Left ventricle myocardium inferior (tissue), 1 donor: ENCODE measurements at regions not wholly inside any gene's neighbourhood (a gene's known extent, or its start where the extent isn't known, plus 50 kb on each side); places are given as distances from the start of the nearest gene placed in this dataset.
"Not testable (repeated sequence)": the region's sequence is repeated elsewhere in the genome, so short reads cannot be mapped to it uniquely, and the experiment has no call there.

Source experiments
- DNase-seq: peaks from one replicate; pipeline ENCODE4 v3.0.0-alpha.2; 2020
- H3K27ac ChIP-seq: fragments of 200-600 bp; replicated peaks from 2 replicates; pipeline ENCODE4 v1.8.0; 2021
- H3K27me3 ChIP-seq: fragments of 200-600 bp; 2 replicates; pipeline ENCODE4 v1.8.0; 2021; ENCODE audit warnings: low read depth
- H3K36me3 ChIP-seq: fragments of 200-600 bp; 2 replicates; pipeline ENCODE4 v1.8.0; 2021
- H3K4me1 ChIP-seq: fragments of 200-600 bp; 2 replicates; pipeline ENCODE4 v1.8.0; 2021
- H3K4me3 ChIP-seq: fragments of 200-600 bp; 2 replicates; pipeline ENCODE4 v1.8.0; 2021; ENCODE audit warnings: mild to moderate bottlenecking, moderate library complexity
- H3K9me3 ChIP-seq: fragments of 200-600 bp; replicated peaks from 2 replicates; pipeline ENCODE4 v1.8.0; 2021
- intact Hi-C: fragments of 100-400 bp; cut with micrococcal nuclease; formaldehyde crosslinking; loops from one replicate; pipeline ENCODE4 v1.11.0; 2022
- TF ChIP-seq, protein P1 (sequence below): fragments of 200-600 bp; IDR thresholded peaks from 2 replicates; pipeline ENCODE4 v1.8.0; 2021; ENCODE audit warnings: antibody characterized with exemption, mild to moderate bottlenecking, borderline replicate concordance
- donor health status: DM: no; HTN: yes; CAD: no; lungs with severe emphysema.

DNA sequence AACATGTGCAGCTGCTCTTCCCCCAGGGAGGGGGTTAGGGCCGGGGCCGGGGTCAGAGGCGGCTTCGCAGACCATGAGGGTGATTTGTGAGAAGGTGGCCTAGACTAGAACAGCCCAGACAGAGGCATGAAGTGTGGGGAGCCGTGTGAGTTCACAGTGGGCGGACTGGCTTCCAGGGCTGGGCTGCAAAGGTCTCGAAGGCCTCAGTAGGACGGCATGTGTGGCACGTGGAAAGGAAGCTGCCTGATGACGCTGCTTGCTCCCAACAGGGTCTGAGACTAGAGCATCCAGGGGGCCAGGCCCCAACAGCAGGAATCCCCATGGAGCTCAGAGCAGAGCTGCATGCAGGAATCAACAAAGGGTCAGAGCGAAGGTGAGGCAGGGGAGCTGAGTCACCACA, 111.5 kb upstream of the ZNF469 start:
- intact Hi-C loops, H3K9me3 ChIP-seq, H3K4me3 ChIP-seq, H3K27ac ChIP-seq, H3K36me3 ChIP-seq, DNase-seq, H3K27me3 ChIP-seq: not testable (repeated sequence)
- peaks cover 13% of the 10 kb centered on the region for H3K4me1 ChIP-seq

DNA sequence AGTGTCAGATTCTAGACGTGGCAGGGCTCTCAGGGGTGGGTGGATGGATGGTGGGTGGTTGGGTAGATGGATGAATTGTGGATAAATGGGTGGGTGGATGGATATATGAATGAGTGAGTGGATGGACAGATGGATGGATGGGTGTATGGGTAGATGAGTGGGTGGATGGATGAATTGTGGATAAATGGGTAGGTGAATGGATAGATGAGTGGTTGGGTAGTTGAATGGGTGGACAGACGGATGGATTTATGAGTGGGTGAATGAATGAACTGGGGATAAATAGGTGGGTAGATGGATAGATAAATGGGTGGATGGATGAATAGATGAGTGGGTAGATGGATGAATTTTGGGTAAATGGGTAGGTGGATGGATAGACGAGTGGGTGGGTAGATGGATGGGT, 111.0 kb upstream of the ZNF469 start:
- H3K4me3 ChIP-seq, H3K9me3 ChIP-seq, H3K27ac ChIP-seq, H3K4me1 ChIP-seq, intact Hi-C loops, H3K27me3 ChIP-seq, DNase-seq, H3K36me3 ChIP-seq: not testable (repeated sequence)

DNA sequence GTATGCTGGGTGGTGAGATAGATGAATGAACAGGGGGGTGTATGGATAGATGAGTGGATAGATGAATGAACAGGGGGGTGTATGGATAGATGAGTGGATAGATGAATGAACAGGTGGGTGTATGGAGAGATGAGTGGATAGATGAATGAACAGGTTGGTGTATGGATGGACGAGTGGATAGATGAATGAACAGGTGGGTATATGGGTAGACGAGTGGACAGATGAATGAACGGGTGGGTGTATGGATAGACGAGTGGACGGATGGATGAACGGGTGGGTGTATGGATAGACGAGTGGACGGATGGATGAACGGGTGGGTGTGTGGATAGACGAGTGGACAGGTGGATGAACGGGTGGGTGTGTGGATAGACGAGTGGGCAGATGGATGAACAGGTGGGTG, 110.3 kb upstream of the ZNF469 start:
- H3K4me1 ChIP-seq, H3K9me3 ChIP-seq, DNase-seq, H3K27ac ChIP-seq, H3K36me3 ChIP-seq, H3K4me3 ChIP-seq, H3K27me3 ChIP-seq, intact Hi-C loops: not testable (repeated sequence)

DNA sequence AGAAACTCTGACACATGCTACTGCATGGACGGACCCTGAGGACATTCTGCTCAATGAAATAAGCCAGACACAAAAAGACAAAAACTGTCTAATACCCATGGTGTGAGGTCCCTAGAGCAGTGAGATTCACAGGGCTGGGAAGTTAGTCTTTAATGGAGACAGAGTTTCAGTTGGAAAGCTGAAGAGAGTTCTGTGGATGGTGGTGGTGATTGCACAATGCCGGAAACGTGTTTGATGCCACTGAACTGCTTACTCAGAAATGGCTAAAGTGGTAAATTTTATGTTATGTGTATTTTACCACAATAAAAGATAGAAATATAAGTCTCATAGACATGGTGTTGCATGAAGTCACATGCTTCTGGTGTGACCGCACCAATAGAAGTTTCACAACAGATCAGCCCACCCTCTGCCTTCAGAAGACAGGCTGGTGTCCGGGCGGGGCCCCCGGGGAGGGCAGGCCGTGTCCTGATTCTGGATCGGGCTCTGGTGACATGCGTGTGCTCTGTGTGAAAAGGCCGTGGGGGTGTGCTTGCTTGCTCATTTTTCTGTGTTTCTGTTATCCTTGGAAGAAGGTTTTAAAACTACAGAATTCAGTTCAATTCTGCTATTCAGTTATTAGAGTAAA, 108.5 kb upstream of the ZNF469 start:
- H3K9me3 ChIP-seq, H3K4me3 ChIP-seq, H3K27ac ChIP-seq, H3K36me3 ChIP-seq, intact Hi-C loops, H3K4me1 ChIP-seq, DNase-seq, H3K27me3 ChIP-seq: not testable (repeated sequence)

DNA sequence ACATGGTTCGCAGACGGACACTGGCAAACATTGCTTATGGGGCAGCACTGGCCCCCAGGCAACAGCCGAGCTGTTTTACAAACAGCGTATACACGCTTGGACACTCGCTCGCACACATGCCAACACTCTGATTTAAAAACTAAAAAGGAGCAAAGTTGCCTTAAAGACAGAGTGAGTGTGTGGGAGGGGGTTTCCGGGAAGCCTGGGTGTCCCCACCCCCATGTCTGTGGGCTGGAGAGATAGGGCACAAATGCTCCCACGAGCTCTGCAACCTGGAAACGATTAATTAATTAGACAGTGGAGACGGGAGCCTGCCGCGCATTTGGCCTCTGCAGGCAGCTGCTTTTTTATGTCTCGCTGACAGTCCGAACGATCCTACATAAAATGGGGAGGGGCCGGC, 107.9 kb upstream of the ZNF469 start:
- Histone ChIP-seq H3K27me3 (peaks cover 4% of the 10 kb centered on the region), H3K36me3 (no peaks in the 10 kb centered on the region), H3K4me3 (no peak overlapping the region), H3K4me1 (no peaks in the 10 kb centered on the region), H3K27ac (no peak overlapping the region), H3K9me3 (peaks cover 4% of the 10 kb centered on the region)
- TF ChIP-seq, protein P1, sequence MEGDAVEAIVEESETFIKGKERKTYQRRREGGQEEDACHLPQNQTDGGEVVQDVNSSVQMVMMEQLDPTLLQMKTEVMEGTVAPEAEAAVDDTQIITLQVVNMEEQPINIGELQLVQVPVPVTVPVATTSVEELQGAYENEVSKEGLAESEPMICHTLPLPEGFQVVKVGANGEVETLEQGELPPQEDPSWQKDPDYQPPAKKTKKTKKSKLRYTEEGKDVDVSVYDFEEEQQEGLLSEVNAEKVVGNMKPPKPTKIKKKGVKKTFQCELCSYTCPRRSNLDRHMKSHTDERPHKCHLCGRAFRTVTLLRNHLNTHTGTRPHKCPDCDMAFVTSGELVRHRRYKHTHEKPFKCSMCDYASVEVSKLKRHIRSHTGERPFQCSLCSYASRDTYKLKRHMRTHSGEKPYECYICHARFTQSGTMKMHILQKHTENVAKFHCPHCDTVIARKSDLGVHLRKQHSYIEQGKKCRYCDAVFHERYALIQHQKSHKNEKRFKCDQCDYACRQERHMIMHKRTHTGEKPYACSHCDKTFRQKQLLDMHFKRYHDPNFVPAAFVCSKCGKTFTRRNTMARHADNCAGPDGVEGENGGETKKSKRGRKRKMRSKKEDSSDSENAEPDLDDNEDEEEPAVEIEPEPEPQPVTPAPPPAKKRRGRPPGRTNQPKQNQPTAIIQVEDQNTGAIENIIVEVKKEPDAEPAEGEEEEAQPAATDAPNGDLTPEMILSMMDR, result no peak
- DNase-seq, result no peak
- intact Hi-C loops, result no loop called here

DNA sequence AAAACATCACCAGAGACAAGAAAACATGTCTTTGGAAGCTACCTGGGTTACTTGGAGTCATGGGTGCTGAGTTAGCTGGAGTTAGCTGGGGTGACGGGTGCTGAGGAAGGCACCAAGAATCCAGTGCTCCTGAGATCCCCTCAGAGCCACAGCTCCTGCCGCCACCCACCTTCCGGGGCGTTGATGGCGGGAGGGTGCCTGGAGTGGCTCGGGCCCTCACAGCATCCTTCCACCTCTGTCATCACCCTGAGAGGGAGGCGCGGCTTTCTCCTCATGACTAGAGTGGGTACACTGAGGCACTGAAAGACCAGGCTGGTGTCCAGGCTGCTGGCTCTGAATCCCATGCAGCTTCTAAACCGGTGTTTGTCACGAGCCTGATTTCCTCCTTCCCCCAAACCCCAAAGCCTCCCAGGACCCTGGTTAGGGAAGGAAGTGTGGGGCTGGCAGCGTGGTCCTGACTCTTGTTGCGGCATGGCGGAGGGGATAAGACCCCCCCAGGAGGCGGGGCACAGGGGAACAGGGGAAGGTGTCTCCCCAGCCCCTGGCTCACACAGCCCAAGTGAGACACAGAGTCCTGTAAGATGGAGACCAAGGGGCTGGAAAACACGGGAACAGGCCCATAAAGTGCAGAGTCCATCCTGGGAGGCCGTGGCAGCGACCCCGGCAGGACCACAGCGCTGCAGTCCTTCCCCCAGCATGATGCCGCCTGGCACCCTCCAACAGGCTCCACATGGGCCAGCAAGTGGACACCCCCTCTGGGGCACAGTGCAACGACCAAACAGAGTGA, 107.2 kb upstream of the ZNF469 start:
- H3K9me3 ChIP-seq, H3K4me1 ChIP-seq, H3K27ac ChIP-seq, DNase-seq, H3K4me3 ChIP-seq, H3K27me3 ChIP-seq, intact Hi-C loops, H3K36me3 ChIP-seq: not testable (repeated sequence)

DNA sequence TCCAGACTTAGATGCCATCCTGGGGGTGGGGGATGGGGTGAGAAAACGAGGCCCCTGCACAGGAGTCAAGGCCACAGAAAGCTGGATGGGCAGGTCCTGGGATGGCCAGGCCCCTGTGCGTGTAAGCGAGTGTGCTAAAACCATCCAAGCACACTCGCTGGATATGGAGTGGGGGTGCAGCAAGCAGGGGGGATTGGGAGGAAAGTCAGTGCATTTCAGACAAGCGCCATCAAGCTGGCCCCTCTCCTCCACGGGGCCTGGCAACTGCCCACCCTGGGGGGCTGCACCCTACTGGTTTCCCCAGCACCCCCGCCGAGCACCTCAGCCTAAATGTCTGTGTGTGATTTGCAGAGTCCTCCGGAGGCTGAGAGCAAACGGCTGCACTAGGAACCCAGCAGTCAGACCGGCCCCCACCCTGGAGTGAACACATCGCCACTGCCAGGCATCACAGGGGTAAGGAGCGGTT, 106.6 kb upstream of the ZNF469 start:
- H3K27ac ChIP-seq, H3K36me3 ChIP-seq, H3K4me3 ChIP-seq, H3K27me3 ChIP-seq, intact Hi-C loops, H3K4me1 ChIP-seq, H3K9me3 ChIP-seq: not testable (repeated sequence)
- DNase-seq, result peak; percentile 4

DNA sequence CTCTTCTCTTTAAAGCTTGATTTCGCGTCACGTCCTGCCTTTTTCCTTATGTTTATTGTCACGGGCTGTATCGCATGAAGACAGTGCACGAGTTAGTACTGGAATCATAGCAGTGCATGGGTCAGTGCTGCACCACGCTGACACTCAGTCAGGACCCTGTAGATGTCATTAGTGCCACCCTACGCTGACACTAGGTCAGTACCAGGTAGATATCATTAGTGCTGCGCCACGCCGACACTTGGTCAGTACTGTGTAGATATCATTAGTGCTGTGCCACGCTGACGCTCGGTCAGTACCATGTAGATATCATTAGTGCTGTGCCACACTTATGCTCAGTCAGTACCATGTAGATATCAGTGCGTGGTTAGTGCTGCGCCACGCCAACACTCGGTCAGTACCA, 106.2 kb upstream of the ZNF469 start:
- DNase-seq, result peak; percentile 5
- no peak overlapping the region for H3K4me3 ChIP-seq
- no peaks in the 10 kb centered on the region for H3K36me3 ChIP-seq
- TF ChIP-seq, protein P1, result no peak
- no peaks in the 10 kb centered on the region for H3K4me1 ChIP-seq
- H3K27me3 ChIP-seq, result no peaks in the 10 kb centered on the region
- intact Hi-C loops, result no loop called here
- H3K27ac ChIP-seq, result no peak overlapping the region
- peaks cover 6% of the 10 kb centered on the region for H3K9me3 ChIP-seq
